Astrocyte of the hippocampus (primary cell): ENCODE measurements at regions not wholly inside any gene's neighbourhood (a gene's known extent, or its start where the extent isn't known, plus 50 kb on each side); places are given as distances from the start of the nearest gene placed in this dataset.
A peak's percentile ranks its signal among the peaks of the same experiment; 100 is the strongest.

ENCODE experiments used
- DNase-seq: peaks from one replicate; pipeline ENCODE4 v3.0.0; 2011; ENCODE audit warnings: low read depth, low spot score

GRCh38 chr9:16197578-16198370, 644.9 kb downstream of the CCDC171 start:
- peak; percentile 86 for DNase-seq

DNA sequence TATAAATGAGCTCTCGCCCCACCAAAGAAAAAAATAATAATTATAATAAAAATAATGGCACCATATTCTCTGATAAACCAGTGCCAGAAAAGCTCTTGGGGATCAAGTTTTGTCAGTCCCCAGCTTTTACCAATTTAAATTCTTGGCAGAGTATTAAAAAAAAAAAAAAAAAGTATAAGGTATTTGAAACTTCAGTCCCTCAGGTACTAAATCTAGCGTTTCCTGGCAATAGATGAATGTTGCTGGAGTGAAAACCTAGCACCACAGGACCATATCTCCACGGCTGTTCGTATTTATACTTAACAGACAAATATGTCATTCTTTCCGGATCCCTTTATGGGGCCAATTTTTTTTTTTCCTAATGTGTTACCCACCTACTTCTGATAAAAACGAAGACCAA, 646.2 kb downstream of the CCDC171 start:
- DNase-seq = no peak

DNA sequence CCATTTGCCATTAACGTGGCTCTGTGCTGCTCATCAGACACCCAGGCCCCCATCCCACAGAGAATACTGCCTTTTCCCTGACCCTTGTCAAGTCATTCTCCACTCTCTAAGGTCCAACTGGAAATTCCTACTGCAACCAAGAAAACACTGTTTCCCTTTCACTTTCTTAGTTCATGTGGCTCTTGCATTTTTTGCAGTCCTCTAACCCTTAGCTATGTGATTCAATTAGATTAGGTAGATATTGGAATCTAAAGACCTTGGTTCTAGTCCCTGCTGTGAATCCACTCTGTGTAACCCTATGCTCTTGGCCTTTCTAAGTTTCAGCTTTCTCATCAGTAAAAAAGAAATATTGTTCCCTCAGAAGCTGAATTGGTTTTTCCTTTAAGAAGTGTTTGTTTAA, 649.4 kb downstream of the CCDC171 start:
- peak; percentile 48 for DNase-seq

GRCh38 chr9:16202914-16203728, 650.3 kb downstream of the CCDC171 start:
- peak; percentile 95 for DNase-seq

GRCh38 chr9:16203729-16204573, 651.1 kb downstream of the CCDC171 start:
- DNase-seq = peak; percentile 51

DNA sequence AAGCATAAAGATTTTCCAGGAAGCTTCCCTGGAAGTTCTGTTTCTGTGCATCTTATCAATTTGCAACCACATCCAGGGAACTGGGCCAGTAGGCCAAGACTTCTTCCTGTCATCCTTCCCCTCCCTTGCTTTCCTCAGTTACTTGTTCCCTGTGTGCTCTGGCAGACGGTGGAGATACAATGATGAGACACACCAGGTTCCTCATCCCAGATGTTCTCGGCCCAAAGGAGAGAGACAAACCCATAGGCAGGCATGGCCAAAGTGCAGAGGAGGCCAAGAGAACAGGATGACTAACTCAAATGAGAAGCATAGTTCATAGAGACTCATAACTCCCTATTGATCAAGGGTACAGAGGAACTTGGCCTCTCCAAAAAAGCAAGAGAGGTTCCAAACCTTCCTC, 652.6 kb downstream of the CCDC171 start:
- DNase-seq = no peak

DNA sequence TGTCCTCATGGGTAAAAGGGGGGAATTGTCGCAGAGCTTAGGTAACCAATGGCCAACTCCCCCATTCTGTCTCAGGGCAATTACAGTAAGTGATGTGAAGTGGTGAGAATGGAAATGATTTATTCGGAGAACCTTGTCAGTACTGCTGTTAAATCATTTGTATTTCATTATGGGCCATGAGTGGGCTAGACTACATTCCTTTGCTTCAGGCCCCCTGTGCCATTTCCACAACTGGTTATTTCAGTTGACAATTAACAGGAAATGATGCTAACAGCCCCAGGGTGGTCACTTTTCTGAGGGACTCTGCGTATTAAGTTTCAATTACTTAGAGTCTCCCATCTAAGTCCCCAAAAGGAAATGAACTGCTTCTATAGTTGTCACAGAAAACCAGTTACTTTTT, 653.7 kb downstream of the CCDC171 start:
- DNase-seq = no peak

GRCh38 chr9:16207161-16207560, 654.3 kb downstream of the CCDC171 start:
- peak; percentile 39 for DNase-seq

- DNase-seq = no peak
Observed at GRCh38 chr9:16210440-16210839, 657.6 kb downstream of the CCDC171 start.

GRCh38 chr9:16211946-16212345, 658.5 kb downstream of the BNC2 start:
- no peak for DNase-seq

DNA sequence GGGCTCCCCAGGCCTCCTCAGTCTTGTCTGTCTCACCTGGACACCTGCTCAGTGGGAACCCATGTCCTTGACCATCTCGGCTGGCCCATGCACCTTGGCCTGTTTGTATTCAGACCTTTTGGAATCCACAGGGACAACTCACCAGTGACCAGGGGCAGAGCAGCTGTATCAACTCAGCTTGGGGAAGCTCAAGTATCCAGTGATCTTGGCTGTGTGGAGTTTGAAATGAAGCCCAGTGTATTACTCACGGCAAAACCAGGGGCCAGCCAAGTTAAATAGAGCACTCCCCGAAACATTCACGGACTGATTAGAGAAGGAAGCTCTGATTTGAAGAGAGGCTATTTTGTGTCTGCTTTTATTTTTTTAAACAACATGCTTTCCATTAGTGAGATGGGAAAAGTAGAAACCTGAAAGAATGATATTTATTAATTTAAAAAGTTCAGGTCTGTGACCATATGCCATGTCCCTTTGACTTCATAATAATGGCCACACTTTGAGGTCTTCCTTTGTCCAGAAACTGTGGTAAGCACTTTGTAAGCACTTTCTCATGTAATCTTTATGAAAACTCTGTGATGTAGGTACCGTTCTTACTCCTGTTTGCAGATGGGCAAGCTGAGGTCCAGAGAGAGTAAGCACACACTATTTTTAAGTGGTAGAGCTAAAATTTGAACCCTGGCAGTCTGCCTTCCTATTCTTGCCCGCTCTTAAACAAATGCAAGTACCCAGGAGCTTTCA, 656.5 kb downstream of the BNC2 start:
- peak; percentile 95 for DNase-seq

GRCh38 chr9:16214677-16215352, 655.7 kb downstream of the BNC2 start:
- no peak for DNase-seq

DNA sequence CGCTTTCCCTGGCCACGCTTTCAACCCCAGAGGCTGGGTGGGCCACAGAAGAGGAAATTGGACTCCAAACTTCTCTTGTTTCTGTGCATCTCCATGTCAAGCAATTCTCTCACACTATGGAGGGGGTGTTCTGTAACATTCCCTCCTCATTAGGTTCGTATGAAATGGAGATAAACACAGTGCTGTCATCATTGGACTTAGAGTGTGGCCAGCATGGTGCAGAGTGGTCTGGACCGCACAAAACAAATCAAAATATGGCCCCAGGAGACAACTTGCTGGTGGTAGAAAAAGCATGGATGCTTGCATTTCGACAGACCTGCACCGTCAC, 655.2 kb downstream of the BNC2 start:
- no peak for DNase-seq

DNA sequence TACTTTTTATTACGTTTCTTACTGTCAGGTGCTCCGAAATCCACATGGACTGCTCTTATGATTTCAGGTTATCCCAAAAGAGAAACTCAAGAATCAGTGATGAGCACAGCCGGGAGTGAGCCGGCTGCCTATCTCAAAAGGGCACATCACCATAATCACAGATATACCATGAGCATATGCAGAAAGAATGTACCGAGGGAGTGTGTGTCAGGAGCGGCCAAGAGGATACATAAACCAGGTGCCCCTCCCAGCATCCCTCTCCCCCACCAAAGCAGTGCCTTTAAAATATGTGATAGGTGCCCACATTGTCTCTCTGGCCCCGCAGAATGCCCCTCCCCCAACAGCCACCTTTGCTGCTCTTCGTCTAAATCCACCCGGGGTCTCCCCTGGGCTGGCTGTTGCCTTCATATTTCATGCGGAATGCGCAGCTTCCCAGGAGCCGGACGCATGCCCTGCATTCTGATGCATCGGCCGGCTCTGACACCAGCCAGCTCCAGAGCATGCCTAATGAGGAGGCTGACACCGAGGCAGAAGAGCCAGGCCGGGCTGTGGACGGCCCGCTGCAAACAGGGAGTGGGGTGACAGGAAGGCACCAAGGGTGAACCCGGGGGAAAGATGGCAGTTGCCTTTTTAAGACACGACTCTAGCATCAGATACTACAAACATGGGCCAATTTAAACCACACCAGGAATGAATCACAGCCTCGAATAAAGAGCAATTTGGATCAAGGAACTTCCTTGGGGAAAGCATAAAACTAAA, 652.3 kb downstream of the BNC2 start:
- peak; percentile 58 for DNase-seq

DNA sequence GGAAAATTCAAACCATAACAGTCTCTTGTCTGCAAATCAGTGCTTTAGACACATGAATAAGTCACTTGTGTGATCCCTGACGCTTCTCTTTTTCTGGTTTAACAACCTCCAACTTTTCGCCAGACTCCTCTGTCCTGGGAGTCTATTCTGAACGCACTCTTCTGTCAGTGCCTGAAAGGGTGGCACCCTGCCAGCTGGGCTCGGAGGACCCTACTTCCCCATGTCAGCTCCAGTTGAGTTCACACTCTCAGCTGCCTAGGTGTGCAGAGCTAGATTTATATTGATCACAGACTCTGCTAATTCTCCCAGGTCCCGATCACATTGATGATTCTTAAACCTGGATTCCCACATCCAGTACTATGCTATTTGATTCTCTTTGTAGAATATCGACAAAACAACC, 649.1 kb downstream of the BNC2 start:
- no peak for DNase-seq

DNA sequence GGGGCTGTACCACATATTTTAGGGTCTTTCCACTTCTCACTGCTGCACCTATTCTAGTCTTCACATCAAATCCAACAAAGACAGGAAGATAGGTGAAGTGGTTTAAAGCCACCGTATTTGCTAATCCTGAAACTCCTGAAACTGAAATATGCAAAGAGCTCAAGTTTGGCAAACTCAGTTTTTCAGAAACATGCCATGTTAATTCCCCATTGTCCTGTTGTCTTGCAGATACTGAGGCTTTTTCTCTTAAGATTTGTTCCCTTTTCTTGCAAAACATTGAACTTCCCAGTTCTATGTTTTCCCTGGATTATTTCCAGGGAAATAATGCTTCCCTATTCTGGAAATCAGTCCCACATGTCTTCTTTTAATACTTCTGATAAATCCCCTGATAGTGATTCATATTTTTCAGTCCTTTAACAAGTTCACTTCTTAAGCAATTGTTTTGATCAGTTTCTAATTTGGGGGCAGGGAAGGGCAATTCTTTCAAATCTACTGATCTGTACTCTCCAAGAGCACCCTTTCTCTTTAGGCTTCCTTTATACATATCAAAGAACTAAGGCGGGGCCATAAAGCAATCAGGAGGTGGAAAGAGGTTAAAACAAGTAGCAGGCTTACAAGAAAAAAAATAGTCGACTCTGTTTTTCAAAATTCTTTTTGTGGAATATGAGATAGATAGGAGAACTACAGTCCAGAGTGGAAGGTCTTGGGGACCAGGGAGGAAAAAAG, 648.5 kb downstream of the BNC2 start:
- no peak for DNase-seq

DNA sequence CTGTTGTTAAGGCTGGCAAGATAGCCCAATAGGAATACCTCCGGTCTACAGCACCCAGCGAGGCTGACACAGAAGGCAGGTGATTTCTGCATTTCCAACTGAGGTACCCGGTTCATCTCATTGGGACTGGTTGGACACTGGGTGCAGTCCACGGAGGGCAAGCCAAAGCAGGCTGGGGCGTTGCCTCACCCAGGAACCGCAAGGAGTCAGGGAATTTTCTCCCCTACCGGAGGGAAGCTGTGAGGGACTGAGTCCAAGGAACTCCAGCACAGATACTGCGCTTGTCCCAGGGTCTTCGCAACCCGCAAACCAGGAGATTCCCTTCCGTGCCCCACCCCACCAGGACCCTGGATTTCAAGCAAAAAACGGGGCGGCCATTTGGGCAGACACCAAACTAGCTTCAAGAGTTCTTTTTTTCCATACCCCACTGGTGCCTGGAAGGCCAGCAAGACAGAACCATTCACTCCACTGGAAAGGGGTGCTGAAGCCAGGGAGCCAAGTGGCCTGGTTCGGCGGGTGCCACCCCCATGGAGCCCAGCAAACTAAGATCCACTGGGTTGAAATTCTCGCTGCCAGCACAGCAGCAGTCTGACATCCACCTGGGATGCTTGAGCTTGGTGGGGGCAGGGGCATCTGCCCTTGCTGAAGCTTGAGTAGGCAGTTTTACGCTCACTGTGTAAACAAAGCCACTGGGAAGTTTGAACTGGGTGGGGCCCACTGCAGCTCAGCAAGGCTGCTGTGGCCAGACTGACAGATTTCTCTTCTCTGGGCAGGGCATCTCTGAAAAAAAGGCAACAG, 647.2 kb downstream of the BNC2 start:
- no peak for DNase-seq

DNA sequence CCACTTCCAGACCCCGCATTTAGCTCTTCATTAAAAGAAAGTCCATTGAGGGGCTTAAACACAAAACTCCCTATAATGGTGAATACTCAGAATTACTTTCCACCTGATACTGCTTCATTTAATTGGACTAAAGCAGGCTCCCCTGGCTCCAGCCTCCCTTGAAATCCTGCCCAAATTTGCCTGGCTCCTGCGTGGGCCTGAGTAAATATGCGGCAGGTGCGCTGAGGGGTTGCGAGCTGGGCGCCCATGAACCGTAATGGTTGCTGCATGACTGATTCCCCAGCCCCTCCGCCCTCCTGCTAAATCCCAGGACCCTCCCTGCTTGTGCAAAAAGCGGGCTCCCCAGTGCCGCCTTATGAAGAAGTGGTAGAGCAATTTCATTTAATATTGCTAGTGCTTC, 639.7 kb downstream of the BNC2 start:
- no peak for DNase-seq

DNA sequence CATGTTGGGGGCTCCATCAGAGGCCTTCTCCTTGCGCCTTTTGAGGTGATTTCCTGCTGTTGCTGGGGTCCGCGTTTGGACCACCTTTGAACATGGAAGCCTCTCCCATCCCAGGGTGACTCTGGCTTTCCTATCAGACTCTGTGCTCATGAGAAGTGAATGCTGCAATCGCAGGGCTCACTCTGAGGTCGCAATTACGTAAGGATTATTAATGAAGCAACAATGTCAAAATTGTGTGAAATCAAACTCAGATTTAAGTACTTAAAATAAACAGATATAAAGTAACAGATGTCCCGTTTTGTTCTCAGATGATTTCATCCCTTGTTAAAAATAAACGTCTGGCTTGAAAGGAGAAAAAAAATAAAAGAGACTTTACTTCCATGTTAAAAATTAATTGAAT, 634.2 kb downstream of the BNC2 start:
- no peak for DNase-seq
